Ishikawa (cell line): ENCODE measurements at regions not wholly inside any gene's neighbourhood (a gene's known extent, or its start where the extent isn't known, plus 50 kb on each side); places are given as distances from the start of the nearest gene placed in this dataset.

ENCODE experiments used
- CEBPB ChIP-seq: IDR thresholded peaks from 2 replicates; pipeline ENCODE4 v1.6.1; 2012
- CREB1 ChIP-seq: IDR thresholded peaks from 2 replicates; pipeline ENCODE4 v1.6.1; 2012; ENCODE audit warnings: low read depth
- EGR1 ChIP-seq: IDR thresholded peaks from 2 replicates; pipeline ENCODE4 v1.6.1; 2012
- EP300 ChIP-seq: IDR thresholded peaks from 2 replicates; pipeline ENCODE4 v1.6.1; 2012; ENCODE audit warnings: borderline replicate concordance
- FOXM1 ChIP-seq: IDR thresholded peaks from 2 replicates; pipeline ENCODE4 v1.6.1; 2012; ENCODE audit warnings: low read depth, borderline replicate concordance
- MAX ChIP-seq: IDR thresholded peaks from 2 replicates; pipeline ENCODE4 v1.6.1; 2012
- NFIC ChIP-seq: IDR thresholded peaks from 2 replicates; pipeline ENCODE4 v1.6.1; 2012
- RAD21 ChIP-seq: IDR thresholded peaks from 2 replicates; pipeline ENCODE4 v1.6.1; 2012; ENCODE audit warnings: low read depth
- REST ChIP-seq: IDR thresholded peaks from 2 replicates; pipeline ENCODE4 v1.6.1; 2012; ENCODE audit warnings: low read depth, mild to moderate bottlenecking
- TAF1 ChIP-seq: IDR thresholded peaks from 2 replicates; pipeline ENCODE4 v1.6.1; 2012; ENCODE audit warnings: low read depth, mild to moderate bottlenecking
- TCF12 ChIP-seq: IDR thresholded peaks from 2 replicates; pipeline ENCODE4 v1.6.1; 2012; ENCODE audit warnings: low read depth
- TEAD4 ChIP-seq: IDR thresholded peaks from 2 replicates; pipeline ENCODE4 v1.6.1; 2012
- USF1 ChIP-seq: IDR thresholded peaks from 2 replicates; pipeline ENCODE4 v1.6.1; 2012
- YY1 ChIP-seq: IDR thresholded peaks from 2 replicates; pipeline ENCODE4 v1.6.1; 2012; ENCODE audit warnings: low read depth
- ZBTB7A ChIP-seq: IDR thresholded peaks from 2 replicates; pipeline ENCODE4 v1.6.1; 2012; ENCODE audit warnings: low read depth

GRCh38 chr9:80883426-80883825, 805.9 kb downstream of the TLE1 start:
- no peak for TF ChIP-seq FOXM1
- no peak for TF ChIP-seq ZBTB7A
- TF ChIP-seq TEAD4: no peak
- TF ChIP-seq TAF1: no peak
- no peak for TF ChIP-seq TCF12
- TF ChIP-seq EP300: no peak
- no peak for TF ChIP-seq RAD21
- no peak for TF ChIP-seq MAX
- TF ChIP-seq REST: no peak
- TF ChIP-seq CREB1: no peak
- no peak for TF ChIP-seq EGR1
- no peak for TF ChIP-seq NFIC
- TF ChIP-seq CEBPB: no peak
- no peak for TF ChIP-seq USF1
- TF ChIP-seq YY1: no peak

- TF ChIP-seq ZBTB7A: no peak
- no peak for TF ChIP-seq TEAD4
- TF ChIP-seq RAD21: no peak
- no peak for TF ChIP-seq CEBPB
- TF ChIP-seq MAX: no peak
- TF ChIP-seq NFIC: no peak
- no peak for TF ChIP-seq EP300
- no peak for TF ChIP-seq TCF12
These were observed 807.4 kb downstream of the TLE1 start for GRCh38 chr9:80881940-80882339.

- no peak for TF ChIP-seq CREB1
- TF ChIP-seq ZBTB7A: no peak
- no peak for TF ChIP-seq TEAD4
- TF ChIP-seq YY1: no peak
- no peak for TF ChIP-seq USF1
- TF ChIP-seq EGR1: no peak
- no peak for TF ChIP-seq CEBPB
- TF ChIP-seq TCF12: no peak
- TF ChIP-seq NFIC: no peak
- no peak for TF ChIP-seq MAX
- TF ChIP-seq RAD21: no peak
- TF ChIP-seq TAF1: no peak
These were observed 808.0 kb downstream of the TLE1 start for GRCh38 chr9:80881320-80881719.

GRCh38 chr9:80878556-80878955, 810.8 kb downstream of the TLE1 start:
- no peak for TF ChIP-seq USF1
- TF ChIP-seq NFIC: no peak
- no peak for TF ChIP-seq EGR1
- no peak for TF ChIP-seq RAD21
- no peak for TF ChIP-seq ZBTB7A
- no peak for TF ChIP-seq TEAD4
- TF ChIP-seq YY1: no peak
- no peak for TF ChIP-seq TAF1
- TF ChIP-seq REST: no peak
- no peak for TF ChIP-seq MAX
- no peak for TF ChIP-seq TCF12
- TF ChIP-seq CEBPB: no peak
- no peak for TF ChIP-seq EP300
- no peak for TF ChIP-seq CREB1

GRCh38 chr9:80875947-80876346, 813.4 kb downstream of the TLE1 start:
- no peak for TF ChIP-seq NFIC
- TF ChIP-seq EP300: no peak
- no peak for TF ChIP-seq TCF12
- no peak for TF ChIP-seq TEAD4
